ENCODE measurements at regions not wholly inside any gene's neighbourhood (a gene's known extent, or its start where the extent isn't known, plus 50 kb on each side); places are given as distances from the start of the nearest gene placed in this dataset.

- Histone ChIP-seq H3K4me1 (ENCODE audit: insufficient read depth, insufficient read length) (no peaks in the 10 kb centered on the region), H3K4me3 (ENCODE audit: insufficient read length, low read depth) (no peak overlapping the region), H3K27me3 (ENCODE audit: insufficient read depth, insufficient read length) (no peaks in the 10 kb centered on the region), H3K9me3 (ENCODE audit: insufficient read depth, low read length) (no peaks in the 10 kb centered on the region), H3K36me3 (ENCODE audit: insufficient read depth, insufficient read length, low read length) (no peaks in the 10 kb centered on the region), H3K9ac (ENCODE audit: insufficient read length, low read depth) (no peak overlapping the region)
- no peak for DNase-seq (ENCODE audit: low read depth, low spot score)
- no peak for TF ChIP-seq ZNF274 (IDR thresholded peaks at IDR 0.05; ENCODE audit: low read depth, low read length)
Observed at GRCh38 chr14:99099051-99099787, 172.8 kb downstream of the BCL11B start.

GRCh38 chr14:99100497-99101270, 171.3 kb downstream of the BCL11B start:
- H3K4me3 ChIP-seq (ENCODE audit: insufficient read length, low read depth) = no peak overlapping the region
- no peak for TF ChIP-seq YY1 (IDR thresholded peaks at IDR 0.05; ENCODE audit: insufficient read depth, insufficient read length)
- TF ChIP-seq ZNF274 (IDR thresholded peaks at IDR 0.05; ENCODE audit: low read depth, low read length) = no peak
- TF ChIP-seq SUZ12 (IDR thresholded peaks at IDR 0.05; ENCODE audit: extremely low read depth, insufficient read depth, insufficient read length) = no peak
- peaks cover 4% of the 10 kb centered on the region for H3K9me3 ChIP-seq (ENCODE audit: insufficient read depth, low read length)
- no peaks in the 10 kb centered on the region for H3K36me3 ChIP-seq (ENCODE audit: insufficient read depth, insufficient read length, low read length)
- DNase-seq (ENCODE audit: low read depth, low spot score) = no peak
- no peaks in the 10 kb centered on the region for H3K4me1 ChIP-seq (ENCODE audit: insufficient read depth, insufficient read length)
- H3K9ac ChIP-seq (ENCODE audit: insufficient read length, low read depth) = no peak overlapping the region
- no peaks in the 10 kb centered on the region for H3K27me3 ChIP-seq (ENCODE audit: insufficient read depth, insufficient read length)

- DNase-seq (ENCODE audit: low read depth, low spot score) = peak; percentile 5
- H3K27me3 ChIP-seq (ENCODE audit: insufficient read depth, insufficient read length) = no peaks in the 10 kb centered on the region
- no peak overlapping the region for H3K9ac ChIP-seq (ENCODE audit: insufficient read length, low read depth)
- H3K36me3 ChIP-seq (ENCODE audit: insufficient read depth, insufficient read length, low read length) = no peaks in the 10 kb centered on the region
- H3K9me3 ChIP-seq (ENCODE audit: insufficient read depth, low read length) = peaks cover 8% of the 10 kb centered on the region
- no peak for TF ChIP-seq SUZ12 (IDR thresholded peaks at IDR 0.05; ENCODE audit: extremely low read depth, insufficient read depth, insufficient read length)
- no peak for TF ChIP-seq ZNF274 (IDR thresholded peaks at IDR 0.05; ENCODE audit: low read depth, low read length)
- no peak for TF ChIP-seq YY1 (IDR thresholded peaks at IDR 0.05; ENCODE audit: insufficient read depth, insufficient read length)
- H3K4me3 ChIP-seq (ENCODE audit: insufficient read length, low read depth) = no peak overlapping the region
- H3K4me1 ChIP-seq (ENCODE audit: insufficient read depth, insufficient read length) = no peaks in the 10 kb centered on the region
Observed at GRCh38 chr14:99101855-99102461, 170.0 kb downstream of the BCL11B start.

DNA sequence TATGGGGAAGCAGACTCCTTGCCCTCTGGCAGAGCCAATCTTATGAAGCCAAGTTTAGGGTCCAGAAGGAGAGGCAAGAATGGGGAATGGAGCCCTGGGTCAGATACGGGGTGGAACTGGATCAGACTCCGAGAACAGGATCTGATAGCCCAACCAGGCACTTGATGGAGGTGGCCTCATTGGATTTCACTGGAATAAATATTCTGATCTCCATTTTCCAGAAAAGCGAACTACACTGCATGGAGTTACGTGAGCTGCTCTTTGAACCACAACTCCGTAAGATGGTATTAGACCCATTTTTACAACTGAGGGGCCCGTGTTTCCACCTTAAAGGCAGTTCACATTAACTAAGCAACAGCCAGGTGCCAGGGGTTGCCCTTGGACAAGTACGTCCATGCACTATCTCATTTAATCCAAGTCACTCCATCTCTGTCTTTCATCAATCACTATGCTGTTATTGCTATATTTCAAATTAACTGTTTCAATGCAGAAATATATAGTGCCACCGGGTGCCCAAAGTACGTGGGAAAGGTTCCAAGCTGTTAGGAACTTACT, 155.2 kb downstream of the BCL11B start:
- H3K4me1 ChIP-seq (ENCODE audit: insufficient read depth, insufficient read length) = no peaks in the 10 kb centered on the region
- H3K36me3 ChIP-seq (ENCODE audit: insufficient read depth, insufficient read length, low read length) = no peaks in the 10 kb centered on the region
- no peak overlapping the region for H3K4me3 ChIP-seq (ENCODE audit: insufficient read length, low read depth)
- DNase-seq (ENCODE audit: low read depth, low spot score) = no peak
- no peaks in the 10 kb centered on the region for H3K9me3 ChIP-seq (ENCODE audit: insufficient read depth, low read length)
- no peak overlapping the region for H3K9ac ChIP-seq (ENCODE audit: insufficient read length, low read depth)
- TF ChIP-seq YY1 (IDR thresholded peaks at IDR 0.05; ENCODE audit: insufficient read depth, insufficient read length) = no peak
- TF ChIP-seq ZNF274 (IDR thresholded peaks at IDR 0.05; ENCODE audit: low read depth, low read length) = no peak
- no peak for TF ChIP-seq SUZ12 (IDR thresholded peaks at IDR 0.05; ENCODE audit: extremely low read depth, insufficient read depth, insufficient read length)
- H3K27me3 ChIP-seq (ENCODE audit: insufficient read depth, insufficient read length) = no peaks in the 10 kb centered on the region

DNA sequence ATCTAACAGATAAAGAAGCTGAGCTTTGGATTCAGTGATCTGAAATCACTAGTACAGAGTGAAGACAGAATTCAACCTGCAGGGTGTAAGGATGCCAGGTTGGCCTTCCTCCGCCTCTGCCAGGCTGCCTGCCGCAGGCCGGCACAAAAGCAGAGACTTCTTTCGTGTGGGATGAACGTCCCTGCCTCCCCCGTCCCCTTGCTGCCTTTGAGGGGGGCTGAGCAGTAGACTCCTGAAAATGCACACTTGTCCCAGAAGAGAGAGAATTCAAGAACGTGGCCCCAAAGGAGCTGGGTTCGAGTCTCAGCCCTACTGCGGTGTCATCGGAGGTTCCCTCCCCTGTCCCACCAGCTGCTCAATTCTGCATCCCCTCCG, 154.3 kb downstream of the BCL11B start:
- no peak for DNase-seq (ENCODE audit: low read depth, low spot score)
- H3K36me3 ChIP-seq (ENCODE audit: insufficient read depth, insufficient read length, low read length) = no peaks in the 10 kb centered on the region
- H3K9ac ChIP-seq (ENCODE audit: insufficient read length, low read depth) = no peak overlapping the region
- TF ChIP-seq SUZ12 (IDR thresholded peaks at IDR 0.05; ENCODE audit: extremely low read depth, insufficient read depth, insufficient read length) (no peak), YY1 (IDR thresholded peaks at IDR 0.05; ENCODE audit: insufficient read depth, insufficient read length) (no peak), ZNF274 (IDR thresholded peaks at IDR 0.05; ENCODE audit: low read depth, low read length) (no peak)
- H3K4me1 ChIP-seq (ENCODE audit: insufficient read depth, insufficient read length) = no peaks in the 10 kb centered on the region
- H3K4me3 ChIP-seq (ENCODE audit: insufficient read length, low read depth) = no peak overlapping the region
- H3K9me3 ChIP-seq (ENCODE audit: insufficient read depth, low read length) = no peaks in the 10 kb centered on the region
- H3K27me3 ChIP-seq (ENCODE audit: insufficient read depth, insufficient read length) = no peaks in the 10 kb centered on the region

GRCh38 chr14:99118046-99118721, 153.8 kb downstream of the BCL11B start:
- Histone ChIP-seq H3K4me3 (ENCODE audit: insufficient read length, low read depth) (peak overlapping the region; percentile 3), H3K9ac (ENCODE audit: insufficient read length, low read depth) (peak overlapping the region; percentile 13), H3K9me3 (ENCODE audit: insufficient read depth, low read length) (no peaks in the 10 kb centered on the region), H3K36me3 (ENCODE audit: insufficient read depth, insufficient read length, low read length) (no peaks in the 10 kb centered on the region), H3K4me1 (ENCODE audit: insufficient read depth, insufficient read length) (no peaks in the 10 kb centered on the region), H3K27me3 (ENCODE audit: insufficient read depth, insufficient read length) (no peaks in the 10 kb centered on the region)
- DNase-seq (ENCODE audit: low read depth, low spot score) = no peak
- no peak for TF ChIP-seq ZNF274 (IDR thresholded peaks at IDR 0.05; ENCODE audit: low read depth, low read length)
- no peak for TF ChIP-seq SUZ12 (IDR thresholded peaks at IDR 0.05; ENCODE audit: extremely low read depth, insufficient read depth, insufficient read length)
